ENCODE measurements at regions not wholly inside any gene's neighbourhood (a gene's known extent, or its start where the extent isn't known, plus 50 kb on each side); places are given as distances from the start of the nearest gene placed in this dataset.

- TF ChIP-seq, protein P1, sequence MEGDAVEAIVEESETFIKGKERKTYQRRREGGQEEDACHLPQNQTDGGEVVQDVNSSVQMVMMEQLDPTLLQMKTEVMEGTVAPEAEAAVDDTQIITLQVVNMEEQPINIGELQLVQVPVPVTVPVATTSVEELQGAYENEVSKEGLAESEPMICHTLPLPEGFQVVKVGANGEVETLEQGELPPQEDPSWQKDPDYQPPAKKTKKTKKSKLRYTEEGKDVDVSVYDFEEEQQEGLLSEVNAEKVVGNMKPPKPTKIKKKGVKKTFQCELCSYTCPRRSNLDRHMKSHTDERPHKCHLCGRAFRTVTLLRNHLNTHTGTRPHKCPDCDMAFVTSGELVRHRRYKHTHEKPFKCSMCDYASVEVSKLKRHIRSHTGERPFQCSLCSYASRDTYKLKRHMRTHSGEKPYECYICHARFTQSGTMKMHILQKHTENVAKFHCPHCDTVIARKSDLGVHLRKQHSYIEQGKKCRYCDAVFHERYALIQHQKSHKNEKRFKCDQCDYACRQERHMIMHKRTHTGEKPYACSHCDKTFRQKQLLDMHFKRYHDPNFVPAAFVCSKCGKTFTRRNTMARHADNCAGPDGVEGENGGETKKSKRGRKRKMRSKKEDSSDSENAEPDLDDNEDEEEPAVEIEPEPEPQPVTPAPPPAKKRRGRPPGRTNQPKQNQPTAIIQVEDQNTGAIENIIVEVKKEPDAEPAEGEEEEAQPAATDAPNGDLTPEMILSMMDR (IDR thresholded peaks at IDR 0.05; ENCODE audit: insufficient read depth, low read length, poor library complexity, severe bottlenecking) = no peak
- TF ChIP-seq EZH2phosphoT487 (conservative IDR thresholded peaks at IDR 0.05; ENCODE audit: low read length) = no peak
These were observed 1022.5 kb downstream of the AACS start for GRCh38 chr12:126087692-126088091.
